GM23248 (cell line): ENCODE measurements at regions not wholly inside any gene's neighbourhood (a gene's known extent, or its start where the extent isn't known, plus 50 kb on each side); places are given as distances from the start of the nearest gene placed in this dataset.

Source experiments
- DNase-seq: peaks from one replicate; pipeline ENCODE4 v3.0.0-alpha.2; 2015
- H2AFZ ChIP-seq: fragments of 200-600 bp; sonication (generic); 2 replicates; pipeline ENCODE4 v1.6.1; 2016; ENCODE audit warnings: antibody characterized with exemption
- H3F3A ChIP-seq: fragments of 200-600 bp; sonication (generic); 2 replicates; pipeline ENCODE4 v1.6.1; 2016; ENCODE audit warnings: mild to moderate bottlenecking, antibody characterized with exemption, mixed run types; ENCODE audit not compliant: insufficient read depth
- H3K27ac ChIP-seq: fragments of 200-600 bp; sonication (generic); 2 replicates; pipeline ENCODE4 v1.5.1; 2016; ENCODE audit warnings: mild to moderate bottlenecking
- H3K27me3 ChIP-seq: fragments of 200-600 bp; sonication (generic); replicated peaks from 2 replicates; pipeline ENCODE4 v1.6.1; 2016; ENCODE audit warnings: mild to moderate bottlenecking; ENCODE audit not compliant: insufficient read depth
- H3K36me3 ChIP-seq: fragments of 200-600 bp; sonication (generic); 2 replicates; pipeline ENCODE4 v1.6.1; 2016; ENCODE audit warnings: low read depth, mild to moderate bottlenecking
- H3K4me1 ChIP-seq: fragments of 200-600 bp; sonication (generic); 2 replicates; pipeline ENCODE4 v1.6.1; 2016; ENCODE audit warnings: mild to moderate bottlenecking; ENCODE audit not compliant: insufficient read depth
- H3K4me2 ChIP-seq: fragments of 200-600 bp; sonication (generic); one replicate; pipeline ENCODE4 v1.6.1; 2016; ENCODE audit warnings: mild to moderate bottlenecking; ENCODE audit not compliant: unreplicated experiment
- H3K4me3 ChIP-seq: fragments of 200-600 bp; sonication (generic); 2 replicates; pipeline ENCODE4 v1.5.1; 2016; ENCODE audit warnings: mild to moderate bottlenecking
- H3K79me2 ChIP-seq: fragments of 200-600 bp; sonication (generic); 2 replicates; pipeline ENCODE4 v1.6.1; 2016; ENCODE audit warnings: mild to moderate bottlenecking; ENCODE audit not compliant: insufficient read depth
- H3K9ac ChIP-seq: fragments of 200-600 bp; sonication (generic); 2 replicates; pipeline ENCODE4 v1.6.1; 2016; ENCODE audit warnings: mild to moderate bottlenecking
- H3K9me2 ChIP-seq: fragments of 200-600 bp; sonication (generic); 2 replicates; pipeline ENCODE4 v1.6.1; 2016; ENCODE audit warnings: mixed run types, mild to moderate bottlenecking, moderate library complexity; ENCODE audit not compliant: insufficient read depth
- H3K9me3 ChIP-seq: fragments of 200-600 bp; sonication (generic); one replicate; pipeline ENCODE4 v1.6.1; 2017; ENCODE audit warnings: low read depth
- H4K20me1 ChIP-seq: fragments of 200-600 bp; sonication (generic); 2 replicates; pipeline ENCODE4 v1.6.0; 2016; ENCODE audit not compliant: insufficient read depth
- EZH2 ChIP-seq: fragments of 200-600 bp; sonication (generic); IDR thresholded peaks from 2 replicates; pipeline ENCODE4 v1.6.1; 2018; ENCODE audit warnings: antibody characterized with exemption, mild to moderate bottlenecking; ENCODE audit not compliant: insufficient read depth, poor library complexity, severe bottlenecking
- EZH2phosphoT487 ChIP-seq: fragments of 200-600 bp; sonication (generic); IDR thresholded peaks from 2 replicates; pipeline ENCODE4 v1.6.1; 2018; ENCODE audit warnings: antibody characterized with exemption, moderate library complexity, mild to moderate bottlenecking, low read depth; ENCODE audit not compliant: insufficient read depth
- WGBS, 2 experiments: methylation state at CpG; one replicate each; pipeline ENCODE4 v1.1.6; 2015 to 2017; ENCODE audit warnings: low lambda C conversion rate in 2 of 2, low coverage in 1 of 2; ENCODE audit errors: missing lambda C conversion rate in 2 of 2; 5-methylcytosine and 5-hydroxymethylcytosine counted together
- in situ Hi-C: fragments of 300-500 bp; cut with MboI; formaldehyde crosslinking; loops from 2 replicates; pipeline ENCODE4 v1.15.0; 2020

DNA sequence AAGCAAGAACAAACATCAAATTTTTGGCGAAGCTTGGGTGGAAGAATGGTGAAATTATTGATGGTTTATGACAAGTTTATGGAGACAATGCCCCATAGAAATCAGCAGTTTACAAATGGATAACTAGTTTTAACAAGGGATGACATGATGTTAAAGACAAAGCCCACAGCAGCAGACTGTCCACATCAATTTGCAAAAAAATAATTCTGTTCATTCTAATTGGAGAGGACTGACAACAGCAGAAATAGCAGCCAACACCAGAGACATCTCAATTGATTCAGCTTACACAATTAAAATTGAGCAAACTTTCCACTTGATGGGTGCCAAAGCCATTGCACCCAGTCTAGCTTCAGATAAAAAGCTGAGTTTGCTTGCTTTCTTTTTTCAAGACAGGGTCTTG is 82.7 kb upstream of the STK32A start:
- Histone ChIP-seq H3K9ac (no peak overlapping the region), H4K20me1 (no peaks in the 10 kb centered on the region), H3K4me2 (no peak overlapping the region), H3K9me2 (no peaks in the 10 kb centered on the region), H3K27ac (no peak overlapping the region), H3K36me3 (no peaks in the 10 kb centered on the region), H3K79me2 (no peaks in the 10 kb centered on the region), H2AFZ (no peak overlapping the region), H3K27me3 (no peaks in the 10 kb centered on the region), H3F3A (no peaks in the 10 kb centered on the region), H3K9me3 (no peaks in the 10 kb centered on the region), H3K4me1 (no peaks in the 10 kb centered on the region), H3K4me3 (no peak overlapping the region)
- TF ChIP-seq EZH2 (no peak), EZH2phosphoT487 (no peak)
- DNase-seq: no peak
- in situ Hi-C loops: no loop called here
- WGBS, 2 experiments: 4 to 6% methylated on average over 1 of the region's 1 CpG

DNA sequence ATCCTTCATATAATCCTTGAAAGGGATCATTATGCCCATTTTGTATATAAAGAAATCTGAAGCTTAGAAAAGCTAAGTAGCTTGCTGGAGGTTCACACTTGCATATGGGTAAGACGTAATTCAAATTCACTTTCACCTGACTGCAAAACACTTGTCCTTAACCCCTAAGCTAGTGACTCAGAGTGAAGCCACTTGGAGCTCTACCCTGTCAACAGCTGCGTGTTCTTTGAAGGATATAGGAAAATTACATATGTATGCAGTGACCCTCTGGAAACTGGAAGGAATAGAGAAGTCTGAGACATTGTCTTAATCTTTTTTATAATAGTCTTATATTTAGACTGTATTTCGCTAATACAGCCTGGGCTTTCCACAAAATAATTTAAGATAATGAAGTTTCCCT is 80.0 kb upstream of the STK32A start:
- H3K4me2 ChIP-seq: no peak overlapping the region
- no peaks in the 10 kb centered on the region for H3K4me1 ChIP-seq
- H3K9ac ChIP-seq: no peak overlapping the region
- no peaks in the 10 kb centered on the region for H3K79me2 ChIP-seq
- no peaks in the 10 kb centered on the region for H3K36me3 ChIP-seq
- H3K27me3 ChIP-seq: 0 out of 2 replicates have a peak, but pooled peaks cover 10% of the 10 kb centered on the region
- no peaks in the 10 kb centered on the region for H3K9me3 ChIP-seq
- H4K20me1 ChIP-seq: no peaks in the 10 kb centered on the region
- no peak overlapping the region for H2AFZ ChIP-seq
- in situ Hi-C loops: no loop called here
- 27 to 28% methylated on average over 3 of the region's 3 CpGs for WGBS, 2 experiments
- no peaks in the 10 kb centered on the region for H3K9me2 ChIP-seq
- no peaks in the 10 kb centered on the region for H3F3A ChIP-seq
- no peak overlapping the region for H3K27ac ChIP-seq
- no peak for TF ChIP-seq EZH2
- TF ChIP-seq EZH2phosphoT487: no peak
- no peak overlapping the region for H3K4me3 ChIP-seq
- DNase-seq: no peak

DNA sequence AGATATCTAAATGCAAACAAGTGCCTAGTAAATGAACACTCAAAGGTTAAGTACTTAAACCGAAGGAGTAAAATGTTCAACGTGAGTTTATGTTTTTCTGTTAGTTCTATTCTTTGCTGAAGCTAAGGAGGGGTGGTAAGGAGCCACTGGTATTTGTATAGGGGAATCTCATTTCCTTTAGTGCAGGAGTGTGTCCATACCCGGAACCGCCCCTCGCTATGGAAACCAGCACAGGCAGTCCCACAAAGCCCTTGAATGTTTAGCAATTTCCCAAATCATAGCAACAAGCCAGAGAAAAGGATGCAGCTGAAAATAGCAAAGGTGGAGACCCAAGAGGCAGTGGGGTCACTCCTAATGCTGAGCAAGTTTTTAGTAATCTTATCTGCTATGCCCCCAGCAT is 78.8 kb upstream of the STK32A start:
- H3K4me2 ChIP-seq: no peak overlapping the region
- 0 out of 2 replicates have a peak, but pooled peaks cover 10% of the 10 kb centered on the region for H3K27me3 ChIP-seq
- in situ Hi-C loops: no loop called here
- DNase-seq: no peak
- no peaks in the 10 kb centered on the region for H3K79me2 ChIP-seq
- no peaks in the 10 kb centered on the region for H3K36me3 ChIP-seq
- no peak overlapping the region for H3K27ac ChIP-seq
- H3K9ac ChIP-seq: no peak overlapping the region
- no peaks in the 10 kb centered on the region for H4K20me1 ChIP-seq
- H3K4me3 ChIP-seq: no peak overlapping the region
- H3K4me1 ChIP-seq: no peaks in the 10 kb centered on the region
- WGBS, 2 experiments: 49 to 55% methylated on average over 5 of the region's 5 CpGs
- H3K9me3 ChIP-seq: no peaks in the 10 kb centered on the region
- no peaks in the 10 kb centered on the region for H3K9me2 ChIP-seq
- TF ChIP-seq EZH2phosphoT487: no peak
- no peak for TF ChIP-seq EZH2
- no peaks in the 10 kb centered on the region for H3F3A ChIP-seq
- H2AFZ ChIP-seq: no peak overlapping the region

DNA sequence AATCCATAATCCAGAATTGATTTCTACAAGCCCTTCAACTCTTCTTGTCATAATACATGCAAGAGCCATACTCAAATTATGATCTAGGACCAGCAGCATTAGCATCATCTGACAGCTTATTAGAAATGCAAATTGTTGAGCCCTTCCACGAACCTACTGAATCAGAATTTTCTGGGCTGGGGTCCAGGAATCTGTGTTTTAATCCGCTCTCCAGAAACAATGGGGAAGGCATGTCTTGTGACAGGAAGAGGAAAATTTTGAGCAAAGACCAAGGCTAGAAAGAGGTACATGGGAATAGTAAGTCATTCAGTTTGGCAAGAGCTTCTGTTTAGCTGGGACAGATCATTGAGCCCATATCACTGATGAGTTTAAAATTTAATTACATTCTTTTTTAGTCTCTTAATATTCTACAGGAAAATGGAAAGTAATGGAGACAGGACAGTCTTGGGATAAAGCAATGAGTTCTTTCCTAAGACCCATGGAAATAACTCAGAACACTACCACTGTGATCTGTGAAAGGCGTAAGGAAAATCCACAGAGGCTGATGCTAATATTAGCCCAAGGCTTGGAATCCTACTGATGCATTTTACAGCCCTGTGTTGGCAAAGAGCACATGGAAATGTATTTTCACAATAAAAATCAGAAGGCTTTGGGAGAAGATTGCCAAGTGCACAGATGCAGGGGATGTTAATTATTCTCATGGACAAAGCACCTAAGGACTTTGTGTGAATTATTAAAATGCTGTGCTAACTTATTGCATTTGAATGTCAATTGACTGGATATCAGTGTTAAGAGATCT is 73.7 kb upstream of the STK32A start:
- no peaks in the 10 kb centered on the region for H3K9me3 ChIP-seq
- H3K36me3 ChIP-seq: no peaks in the 10 kb centered on the region
- H3K4me3 ChIP-seq: no peak overlapping the region
- in situ Hi-C loops: no loop called here
- H3K27me3 ChIP-seq: 0 out of 2 replicates have a peak, but pooled peaks cover 10% of the 10 kb centered on the region
- H3K4me2 ChIP-seq: no peak overlapping the region
- H3K79me2 ChIP-seq: no peaks in the 10 kb centered on the region
- H3K27ac ChIP-seq: no peak overlapping the region
- no peak overlapping the region for H3K9ac ChIP-seq
- H4K20me1 ChIP-seq: no peaks in the 10 kb centered on the region
- H3F3A ChIP-seq: no peaks in the 10 kb centered on the region
- DNase-seq: no peak
- no peaks in the 10 kb centered on the region for H3K9me2 ChIP-seq
- H3K4me1 ChIP-seq: no peaks in the 10 kb centered on the region
- no peak for TF ChIP-seq EZH2phosphoT487
- TF ChIP-seq EZH2: no peak
- whole genome bisulfite sequencing, 2 experiments: 14 to 23% methylated on average over 3 of the region's 3 CpGs
- H2AFZ ChIP-seq: no peak overlapping the region
